ENCODE measurements at regions not wholly inside any gene's neighbourhood (a gene's known extent, or its start where the extent isn't known, plus 50 kb on each side); places are given as distances from the start of the nearest gene placed in this dataset.

- TF ChIP-seq ZNF331 (CRISPR knock-in tag; IDR thresholded peaks at IDR 0.05; ENCODE audit: low read depth): no peak
- TF ChIP-seq, protein P1, sequence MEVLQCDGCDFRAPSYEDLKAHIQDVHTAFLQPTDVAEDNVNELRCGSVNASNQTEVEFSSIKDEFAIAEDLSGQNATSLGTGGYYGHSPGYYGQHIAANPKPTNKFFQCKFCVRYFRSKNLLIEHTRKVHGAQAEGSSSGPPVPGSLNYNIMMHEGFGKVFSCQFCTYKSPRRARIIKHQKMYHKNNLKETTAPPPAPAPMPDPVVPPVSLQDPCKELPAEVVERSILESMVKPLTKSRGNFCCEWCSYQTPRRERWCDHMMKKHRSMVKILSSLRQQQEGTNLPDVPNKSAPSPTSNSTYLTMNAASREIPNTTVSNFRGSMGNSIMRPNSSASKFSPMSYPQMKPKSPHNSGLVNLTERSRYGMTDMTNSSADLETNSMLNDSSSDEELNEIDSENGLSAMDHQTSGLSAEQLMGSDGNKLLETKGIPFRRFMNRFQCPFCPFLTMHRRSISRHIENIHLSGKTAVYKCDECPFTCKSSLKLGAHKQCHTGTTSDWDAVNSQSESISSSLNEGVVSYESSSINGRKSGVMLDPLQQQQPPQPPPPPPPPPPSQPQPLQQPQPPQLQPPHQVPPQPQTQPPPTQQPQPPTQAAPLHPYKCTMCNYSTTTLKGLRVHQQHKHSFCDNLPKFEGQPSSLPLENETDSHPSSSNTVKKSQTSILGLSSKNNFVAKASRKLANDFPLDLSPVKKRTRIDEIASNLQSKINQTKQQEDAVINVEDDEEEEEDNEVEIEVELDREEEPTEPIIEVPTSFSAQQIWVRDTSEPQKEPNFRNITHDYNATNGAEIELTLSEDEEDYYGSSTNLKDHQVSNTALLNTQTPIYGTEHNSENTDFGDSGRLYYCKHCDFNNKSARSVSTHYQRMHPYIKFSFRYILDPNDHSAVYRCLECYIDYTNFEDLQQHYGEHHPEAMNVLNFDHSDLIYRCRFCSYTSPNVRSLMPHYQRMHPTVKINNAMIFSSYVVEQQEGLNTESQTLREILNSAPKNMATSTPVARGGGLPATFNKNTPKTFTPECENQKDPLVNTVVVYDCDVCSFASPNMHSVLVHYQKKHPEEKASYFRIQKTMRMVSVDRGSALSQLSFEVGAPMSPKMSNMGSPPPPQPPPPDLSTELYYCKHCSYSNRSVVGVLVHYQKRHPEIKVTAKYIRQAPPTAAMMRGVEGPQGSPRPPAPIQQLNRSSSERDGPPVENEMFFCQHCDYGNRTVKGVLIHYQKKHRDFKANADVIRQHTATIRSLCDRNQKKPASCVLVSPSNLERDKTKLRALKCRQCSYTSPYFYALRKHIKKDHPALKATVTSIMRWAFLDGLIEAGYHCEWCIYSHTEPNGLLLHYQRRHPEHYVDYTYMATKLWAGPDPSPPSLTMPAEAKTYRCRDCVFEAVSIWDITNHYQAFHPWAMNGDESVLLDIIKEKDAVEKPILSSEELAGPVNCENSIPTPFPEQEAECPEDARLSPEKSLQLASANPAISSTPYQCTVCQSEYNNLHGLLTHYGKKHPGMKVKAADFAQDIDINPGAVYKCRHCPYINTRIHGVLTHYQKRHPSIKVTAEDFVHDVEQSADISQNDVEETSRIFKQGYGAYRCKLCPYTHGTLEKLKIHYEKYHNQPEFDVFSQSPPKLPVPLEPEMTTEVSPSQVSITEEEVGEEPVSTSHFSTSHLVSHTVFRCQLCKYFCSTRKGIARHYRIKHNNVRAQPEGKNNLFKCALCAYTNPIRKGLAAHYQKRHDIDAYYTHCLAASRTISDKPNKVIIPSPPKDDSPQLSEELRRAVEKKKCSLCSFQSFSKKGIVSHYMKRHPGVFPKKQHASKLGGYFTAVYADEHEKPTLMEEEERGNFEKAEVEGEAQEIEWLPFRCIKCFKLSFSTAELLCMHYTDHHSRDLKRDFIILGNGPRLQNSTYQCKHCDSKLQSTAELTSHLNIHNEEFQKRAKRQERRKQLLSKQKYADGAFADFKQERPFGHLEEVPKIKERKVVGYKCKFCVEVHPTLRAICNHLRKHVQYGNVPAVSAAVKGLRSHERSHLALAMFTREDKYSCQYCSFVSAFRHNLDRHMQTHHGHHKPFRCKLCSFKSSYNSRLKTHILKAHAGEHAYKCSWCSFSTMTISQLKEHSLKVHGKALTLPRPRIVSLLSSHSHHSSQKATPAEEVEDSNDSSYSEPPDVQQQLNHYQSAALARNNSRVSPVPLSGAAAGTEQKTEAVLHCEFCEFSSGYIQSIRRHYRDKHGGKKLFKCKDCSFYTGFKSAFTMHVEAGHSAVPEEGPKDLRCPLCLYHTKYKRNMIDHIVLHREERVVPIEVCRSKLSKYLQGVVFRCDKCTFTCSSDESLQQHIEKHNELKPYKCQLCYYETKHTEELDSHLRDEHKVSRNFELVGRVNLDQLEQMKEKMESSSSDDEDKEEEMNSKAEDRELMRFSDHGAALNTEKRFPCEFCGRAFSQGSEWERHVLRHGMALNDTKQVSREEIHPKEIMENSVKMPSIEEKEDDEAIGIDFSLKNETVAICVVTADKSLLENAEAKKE (CRISPR knock-in tag; IDR thresholded peaks at IDR 0.05): no peak
Measured at GRCh38 chr14:66330228-66330627, 155.9 kb upstream of the CCDC196 start (continued).

- Histone ChIP-seq H3K4me1 (ENCODE audit: insufficient read depth) (peaks cover 9% of the 10 kb centered on the region), H3K4me2 (no peak overlapping the region), H3K79me2 (replicated peaks; ENCODE audit: insufficient read depth) (no peaks in the 10 kb centered on the region), H3K36me3 (ENCODE audit: insufficient read depth) (no peaks in the 10 kb centered on the region), H3F3A (replicated peaks; ENCODE audit: low read depth) (no peaks in the 10 kb centered on the region), H4K20me1 (replicated peaks; ENCODE audit: insufficient read depth) (no peaks in the 10 kb centered on the region), H3K27ac (ENCODE audit: low read depth) (no peak overlapping the region), H3K27me3 (ENCODE audit: insufficient read depth) (no peaks in the 10 kb centered on the region), H2AFZ (no peak overlapping the region), H3K4me3 (no peak overlapping the region), H3K9me2 (ENCODE audit: insufficient read depth) (peaks cover 7% of the 10 kb centered on the region; the same call in 1 of the 2 replicates)
- Mint-ChIP-seq H3K36me3 (ENCODE audit: low read depth) (no peaks in the 10 kb centered on the region), H3K9me3 (no peaks in the 10 kb centered on the region; the same call in 2 of the 3 replicates), H3K27me3 (ENCODE audit: insufficient read depth, low read depth, poor library complexity) (no peaks in the 10 kb centered on the region), H3K27ac (no peak overlapping the region), H3K4me3 (no peak overlapping the region), H3K4me1 (peaks cover 7% of the 10 kb centered on the region)
- ATAC-seq (no peak), DNase-seq (ENCODE audit: low spot score) (no peak)
- no peak for TF ChIP-seq ZNF114 (CRISPR knock-in tag; IDR thresholded peaks at IDR 0.05)
- no peak for TF ChIP-seq ZNF331 (CRISPR knock-in tag; IDR thresholded peaks at IDR 0.05; ENCODE audit: low read depth)
- TF ChIP-seq, protein P1 (CRISPR knock-in tag; IDR thresholded peaks at IDR 0.05): no peak
- TF ChIP-seq, protein P2, sequence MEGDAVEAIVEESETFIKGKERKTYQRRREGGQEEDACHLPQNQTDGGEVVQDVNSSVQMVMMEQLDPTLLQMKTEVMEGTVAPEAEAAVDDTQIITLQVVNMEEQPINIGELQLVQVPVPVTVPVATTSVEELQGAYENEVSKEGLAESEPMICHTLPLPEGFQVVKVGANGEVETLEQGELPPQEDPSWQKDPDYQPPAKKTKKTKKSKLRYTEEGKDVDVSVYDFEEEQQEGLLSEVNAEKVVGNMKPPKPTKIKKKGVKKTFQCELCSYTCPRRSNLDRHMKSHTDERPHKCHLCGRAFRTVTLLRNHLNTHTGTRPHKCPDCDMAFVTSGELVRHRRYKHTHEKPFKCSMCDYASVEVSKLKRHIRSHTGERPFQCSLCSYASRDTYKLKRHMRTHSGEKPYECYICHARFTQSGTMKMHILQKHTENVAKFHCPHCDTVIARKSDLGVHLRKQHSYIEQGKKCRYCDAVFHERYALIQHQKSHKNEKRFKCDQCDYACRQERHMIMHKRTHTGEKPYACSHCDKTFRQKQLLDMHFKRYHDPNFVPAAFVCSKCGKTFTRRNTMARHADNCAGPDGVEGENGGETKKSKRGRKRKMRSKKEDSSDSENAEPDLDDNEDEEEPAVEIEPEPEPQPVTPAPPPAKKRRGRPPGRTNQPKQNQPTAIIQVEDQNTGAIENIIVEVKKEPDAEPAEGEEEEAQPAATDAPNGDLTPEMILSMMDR (conservative IDR thresholded peaks at IDR 0.05; ENCODE audit: low read depth in 2 of 2): no peak
- no peak for TF ChIP-seq JUNB (IDR thresholded peaks at IDR 0.05; ENCODE audit: unreplicated experiment)
- TF ChIP-seq CREB1 (CRISPR knock-in tag; IDR thresholded peaks at IDR 0.05; ENCODE audit: low read depth): no peak
- no peak for TF ChIP-seq STAT1 (IDR thresholded peaks at IDR 0.05; ENCODE audit: unreplicated experiment)
- TF ChIP-seq POLR2AphosphoS5 (IDR thresholded peaks at IDR 0.05; ENCODE audit: low read depth): no peak
- no peak for TF ChIP-seq EZH2phosphoT487 (IDR thresholded peaks at IDR 0.05; ENCODE audit: unreplicated experiment)
Measured at GRCh38 chr14:66330916-66331315, 155.3 kb upstream of the CCDC196 start.
